DMS53 (cell line): ENCODE measurements at regions not wholly inside any gene's neighbourhood (a gene's known extent, or its start where the extent isn't known, plus 50 kb on each side); places are given as distances from the start of the nearest gene placed in this dataset.
A peak's percentile ranks its signal among the peaks of the same experiment; 100 is the strongest.

ENCODE experiments used
- DNase-seq: peaks from one replicate; lab custom pipeline; 2025; lab: John Stamatoyannopoulos, UW

DNA sequence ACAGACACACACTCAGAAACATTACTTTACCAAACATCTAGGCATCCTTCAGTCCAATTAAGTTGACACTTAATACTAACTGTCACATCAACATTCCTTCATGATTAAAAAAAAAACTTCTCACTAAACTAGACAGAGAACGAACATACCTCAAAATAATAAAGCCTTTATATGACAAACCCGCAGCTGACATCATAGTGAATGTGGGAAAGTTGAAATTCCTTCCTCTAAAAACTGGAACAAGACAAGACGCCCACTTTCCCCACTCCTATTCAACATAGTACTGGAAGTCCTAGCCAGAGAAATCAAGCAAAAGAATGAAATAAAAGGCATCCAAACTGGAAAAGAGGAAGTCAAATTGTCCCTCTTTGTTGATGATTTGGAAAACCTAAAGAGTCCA, 96.9 kb upstream of the PPP1R9A start:
- no peak for DNase-seq

DNA sequence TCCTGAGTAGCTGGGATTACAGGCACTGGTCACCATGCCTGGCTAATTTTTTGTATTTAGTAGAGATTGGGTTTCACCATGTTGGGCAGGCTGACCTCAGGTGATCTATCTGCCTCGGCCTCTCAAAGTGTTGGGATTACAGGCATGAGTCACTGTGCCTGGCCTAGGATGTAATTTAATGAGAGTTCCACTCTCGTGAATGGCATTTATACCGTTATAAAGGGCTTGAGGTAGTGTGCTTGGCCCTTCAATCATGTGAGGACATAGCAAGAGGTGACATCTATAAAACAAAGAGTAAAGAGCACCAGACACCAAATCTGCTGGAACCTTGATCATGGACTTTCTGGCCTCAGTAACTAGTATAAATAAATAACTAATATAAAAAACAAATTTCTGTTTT, 93.5 kb upstream of the PPP1R9A start:
- no peak for DNase-seq

- peak; percentile 67 for DNase-seq
Measured at GRCh38 chr7:94823947-94824346, 83.4 kb upstream of the PPP1R9A start.

- no peak for DNase-seq
Measured at GRCh38 chr7:94829987-94830386, 77.4 kb upstream of the PPP1R9A start.

DNA sequence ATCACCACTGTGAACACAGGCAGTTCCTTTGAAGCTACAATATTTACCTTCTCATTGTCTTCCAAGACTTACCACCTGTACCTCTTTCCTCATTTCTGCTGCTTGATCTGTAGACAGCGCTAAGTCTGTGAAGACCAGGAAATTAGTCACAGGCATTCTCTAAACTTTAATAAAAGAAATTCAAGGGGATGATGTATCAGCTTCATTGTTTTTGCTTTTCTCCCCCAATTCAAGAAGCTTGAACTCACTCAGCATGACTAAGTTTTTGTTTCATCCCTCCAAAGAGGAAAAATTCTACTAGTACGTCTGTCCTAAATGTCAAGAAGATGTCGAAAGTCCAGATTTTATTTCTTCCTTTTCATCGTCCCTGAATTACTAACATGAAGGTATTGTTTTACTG, 75.3 kb upstream of the PPP1R9A start:
- DNase-seq = no peak

- DNase-seq = no peak
Measured at GRCh38 chr7:94834359-94834758, 73.0 kb upstream of the PPP1R9A start.

GRCh38 chr7:94838717-94839116, 68.7 kb upstream of the PPP1R9A start:
- DNase-seq = peak; percentile 18

GRCh38 chr7:94843553-94843952, 63.8 kb upstream of the PPP1R9A start:
- DNase-seq = no peak

GRCh38 chr7:94848531-94848930, 58.9 kb upstream of the PPP1R9A start:
- no peak for DNase-seq

DNA sequence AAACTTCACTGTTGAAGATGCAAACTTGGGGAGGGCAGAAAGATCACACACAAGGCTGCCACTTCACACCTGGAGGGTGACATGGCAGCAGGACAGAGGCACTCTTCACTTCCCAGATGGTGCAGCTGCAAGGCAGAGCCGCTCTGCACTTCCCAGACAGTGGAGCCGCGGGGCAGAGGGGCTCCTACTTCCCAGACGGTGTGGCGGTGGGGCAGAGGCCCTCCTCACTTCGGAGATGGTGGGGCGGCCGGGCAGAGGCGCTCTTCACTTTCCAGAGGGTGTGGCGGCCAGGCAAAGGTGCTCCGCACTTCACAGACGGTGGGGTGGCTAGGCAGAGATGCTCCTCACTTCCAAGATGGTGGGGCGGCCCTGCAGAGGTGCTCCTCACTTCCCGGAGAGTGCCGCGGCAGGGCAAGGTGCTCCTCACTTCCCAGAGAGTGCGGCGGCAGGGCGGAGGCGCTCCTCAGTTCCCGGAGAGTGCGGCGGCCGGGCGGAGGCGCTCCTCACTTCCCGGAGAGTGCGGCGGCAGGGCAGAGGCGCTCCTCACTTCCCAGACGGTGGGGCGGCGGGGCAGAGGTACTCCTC, 58.3 kb upstream of the PPP1R9A start:
- DNase-seq = no peak

DNA sequence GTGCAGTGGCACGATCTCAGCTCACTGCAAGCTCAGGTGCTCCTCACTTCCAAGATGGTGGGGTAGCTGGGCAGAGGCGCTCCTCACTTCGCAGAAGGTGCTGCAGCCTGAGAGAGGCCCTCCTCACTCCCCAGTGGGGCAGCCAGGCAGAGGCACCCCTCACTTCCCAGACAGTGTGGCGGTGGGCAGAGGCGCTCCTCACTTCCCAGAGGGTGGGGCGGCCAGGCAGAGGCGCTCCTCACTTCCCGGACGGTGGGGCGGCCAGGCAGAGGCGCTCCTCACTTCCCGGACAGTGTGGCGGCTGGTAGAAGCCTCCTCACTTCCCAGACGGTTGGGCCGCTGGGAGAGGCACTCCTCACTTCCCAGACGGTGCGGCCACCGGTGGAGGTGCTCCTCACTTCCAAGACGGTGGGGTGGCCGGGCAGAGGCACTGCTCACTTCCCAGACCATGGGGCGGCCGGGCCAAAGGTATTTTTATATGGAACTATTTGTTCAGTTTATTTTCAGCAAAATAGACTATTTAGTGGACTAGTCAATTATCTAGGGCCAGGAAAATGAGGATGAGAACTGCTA, 57.7 kb upstream of the PPP1R9A start:
- DNase-seq = no peak

GRCh38 chr7:94855589-94855988, 51.8 kb upstream of the PPP1R9A start:
- DNase-seq = no peak

DNA sequence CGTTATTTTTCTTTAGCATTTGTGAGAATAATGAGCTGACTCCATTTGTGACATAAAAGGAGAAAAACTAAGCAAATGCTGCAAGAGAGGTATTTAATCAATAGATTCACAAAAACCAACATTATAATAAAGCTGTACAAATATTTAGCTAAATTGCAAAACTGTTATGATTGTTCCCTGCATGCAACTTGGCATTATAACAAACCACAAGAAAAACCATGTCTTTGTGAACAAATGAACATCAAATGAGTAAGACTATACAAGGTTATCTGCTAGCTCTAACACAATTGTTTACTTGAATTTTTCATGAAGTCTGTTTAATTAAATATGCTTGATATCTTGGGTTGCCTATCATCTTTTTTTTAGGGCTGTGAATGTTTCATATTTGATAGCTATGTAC, 50.8 kb upstream of the PPP1R9A start:
- no peak for DNase-seq
